ENCODE measurements at regions not wholly inside any gene's neighbourhood (a gene's known extent, or its start where the extent isn't known, plus 50 kb on each side); places are given as distances from the start of the nearest gene placed in this dataset.

GRCh38 chr13:59601993-59602392 lies 561.7 kb downstream of the DIAPH3 start:
- no peak for TF ChIP-seq ESRRA (IDR thresholded peaks at IDR 0.05; ENCODE audit: low read length)
- TF ChIP-seq, protein P1, sequence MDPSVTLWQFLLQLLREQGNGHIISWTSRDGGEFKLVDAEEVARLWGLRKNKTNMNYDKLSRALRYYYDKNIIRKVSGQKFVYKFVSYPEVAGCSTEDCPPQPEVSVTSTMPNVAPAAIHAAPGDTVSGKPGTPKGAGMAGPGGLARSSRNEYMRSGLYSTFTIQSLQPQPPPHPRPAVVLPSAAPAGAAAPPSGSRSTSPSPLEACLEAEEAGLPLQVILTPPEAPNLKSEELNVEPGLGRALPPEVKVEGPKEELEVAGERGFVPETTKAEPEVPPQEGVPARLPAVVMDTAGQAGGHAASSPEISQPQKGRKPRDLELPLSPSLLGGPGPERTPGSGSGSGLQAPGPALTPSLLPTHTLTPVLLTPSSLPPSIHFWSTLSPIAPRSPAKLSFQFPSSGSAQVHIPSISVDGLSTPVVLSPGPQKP (IDR thresholded peaks at IDR 0.05; ENCODE audit: low read depth, low read length), result no peak
